GM18507 (cell line): ENCODE measurements at regions not wholly inside any gene's neighbourhood (a gene's known extent, or its start where the extent isn't known, plus 50 kb on each side); places are given as distances from the start of the nearest gene placed in this dataset.
"Not testable (repeated sequence)": the region's sequence is repeated elsewhere in the genome, so short reads cannot be mapped to it uniquely, and the experiment has no call there.

Experiments used
- DNase-seq: peaks from one replicate; pipeline ENCODE4 v3.0.0; 2011; ENCODE audit warnings: low read depth; ENCODE audit not compliant: insufficient read length; ENCODE audit errors: extremely low spot score
- FAIRE-seq: peaks from 2 replicates; lab custom pipeline; 2011; peaks lifted over from hg19 to GRCh38; lab: Jason Lieb, UNC

GRCh38 chr13:21260561-21261290 lies 84.3 kb downstream of the MRPL57 start:
- not testable (repeated sequence) for DNase-seq

GRCh38 chr13:21261487-21262216 lies 85.2 kb downstream of the MRPL57 start:
- DNase-seq, FAIRE-seq: not testable (repeated sequence)

More at GRCh38 chr13:21260561-21261290, 84.3 kb downstream of the MRPL57 start:
- not testable (repeated sequence) for FAIRE-seq

GRCh38 chr13:21263909-21264308 lies 87.5 kb downstream of the MRPL57 start:
- not testable (repeated sequence) for DNase-seq, FAIRE-seq

- FAIRE-seq, result peak; percentile 72
These were observed 92.0 kb downstream of the MRPL57 start for GRCh38 chr13:21268485-21268884.

GRCh38 chr13:21272439-21272838 lies 96.0 kb downstream of the MRPL57 start:
- FAIRE-seq, DNase-seq: not testable (repeated sequence)

More at GRCh38 chr13:21268485-21268884, 92.0 kb downstream of the MRPL57 start:
- not testable (repeated sequence) for DNase-seq

GRCh38 chr13:21274457-21274856 lies 98.0 kb downstream of the MRPL57 start:
- not testable (repeated sequence) for FAIRE-seq, DNase-seq

GRCh38 chr13:21282065-21282464 lies 105.6 kb downstream of the MRPL57 start:
- DNase-seq (no peak), FAIRE-seq (no peak)

- FAIRE-seq (no peak), DNase-seq (no peak)
These were observed 111.0 kb downstream of the MRPL57 start for GRCh38 chr13:21287331-21287907.

GRCh38 chr13:21289475-21289874 lies 113.0 kb downstream of the MRPL57 start:
- no peak for DNase-seq
- FAIRE-seq, result no peak

- not testable (repeated sequence) for FAIRE-seq
These were observed 114.1 kb downstream of the MRPL57 start for GRCh38 chr13:21290442-21291002.

GRCh38 chr13:21291840-21292239 lies 115.4 kb downstream of the MRPL57 start:
- FAIRE-seq, result no peak
- DNase-seq, result no peak

More at GRCh38 chr13:21290442-21291002, 114.1 kb downstream of the MRPL57 start:
- not testable (repeated sequence) for DNase-seq

- peak; percentile 89 for FAIRE-seq
- DNase-seq, result not testable (repeated sequence)
These were observed 120.5 kb downstream of the MRPL57 start for GRCh38 chr13:21296991-21297390.

GRCh38 chr13:21297447-21297846 lies 121.0 kb downstream of the MRPL57 start:
- no peak for FAIRE-seq
- DNase-seq, result no peak

GRCh38 chr13:21297914-21298831 lies 121.7 kb downstream of the MRPL57 start:
- peak; percentile 96 for FAIRE-seq

GRCh38 chr13:21304256-21304655 lies 127.8 kb downstream of the MRPL57 start:
- FAIRE-seq, result no peak

More at GRCh38 chr13:21297914-21298831, 121.7 kb downstream of the MRPL57 start:
- DNase-seq, result peak; percentile 86

GRCh38 chr13:21306300-21307073 lies 130.0 kb downstream of the MRPL57 start:
- FAIRE-seq, DNase-seq: not testable (repeated sequence)

More at GRCh38 chr13:21304256-21304655, 127.8 kb downstream of the MRPL57 start:
- DNase-seq, result no peak

- FAIRE-seq, result not testable (repeated sequence)
These were observed 130.7 kb downstream of the MRPL57 start for GRCh38 chr13:21307158-21307557.

GRCh38 chr13:21308906-21309305 lies 132.4 kb downstream of the MRPL57 start:
- no peak for FAIRE-seq

More at GRCh38 chr13:21307158-21307557, 130.7 kb downstream of the MRPL57 start:
- not testable (repeated sequence) for DNase-seq

More at GRCh38 chr13:21308906-21309305, 132.4 kb downstream of the MRPL57 start:
- no peak for DNase-seq
